ENCODE measurements at regions not wholly inside any gene's neighbourhood (a gene's known extent, or its start where the extent isn't known, plus 50 kb on each side); places are given as distances from the start of the nearest gene placed in this dataset.

DNA sequence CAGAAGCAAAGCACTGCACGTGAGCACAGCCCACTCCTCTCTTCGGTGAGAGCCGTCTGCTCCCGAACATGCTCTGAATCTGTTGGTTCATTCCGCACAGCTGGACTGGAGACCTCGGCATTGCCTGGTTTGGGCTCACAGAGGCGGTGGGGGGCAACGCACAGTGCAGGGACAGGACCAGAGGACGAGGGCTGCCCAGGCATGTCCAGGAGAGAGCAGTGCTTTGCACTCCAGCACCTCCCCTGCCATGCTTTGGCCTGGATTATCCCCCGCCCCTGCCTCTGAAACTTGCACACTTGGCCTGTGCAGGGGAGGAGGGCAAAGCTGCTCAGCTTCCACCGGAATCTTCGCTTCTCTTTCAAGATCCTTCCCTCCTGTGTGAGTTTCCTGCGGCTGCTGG lies 536.5 kb downstream of the BRD1 start:
- Histone ChIP-seq H3K9me2 (replicated peaks; ENCODE audit: insufficient read depth, low read length) (no peaks in the 10 kb centered on the region), H2AFZ (ENCODE audit: low read length) (no peak overlapping the region), H3K36me3 (replicated peaks; ENCODE audit: insufficient read depth, low read length) (no peaks in the 10 kb centered on the region), H3K4me1 (ENCODE audit: low read length) (no peaks in the 10 kb centered on the region), H3K4me2 (ENCODE audit: low read depth, low read length) (no peak overlapping the region), H3K4me3 (ENCODE audit: low read length) (no peak overlapping the region), H3K9ac (ENCODE audit: low read length) (no peak overlapping the region), H3K27ac (ENCODE audit: low read length) (no peak overlapping the region), H3K9me3 (replicated peaks; ENCODE audit: insufficient read depth, low read length) (no peaks in the 10 kb centered on the region), H3K27me3 (replicated peaks; ENCODE audit: insufficient read depth, low read length) (peaks cover 96% of the 10 kb centered on the region), H3F3A (ENCODE audit: insufficient read depth, low read length) (no peaks in the 10 kb centered on the region), H3K79me2 (ENCODE audit: low read length) (no peaks in the 10 kb centered on the region), H4K20me1 (ENCODE audit: insufficient read depth, low read length) (no peaks in the 10 kb centered on the region)
- TF ChIP-seq EZH2phosphoT487 (IDR thresholded peaks at IDR 0.05; ENCODE audit: low read length) (no peak), EZH2 (optimal IDR thresholded peaks at IDR 0.05; ENCODE audit: low read depth, low read length) (no peak)
- TF ChIP-seq, protein P1, sequence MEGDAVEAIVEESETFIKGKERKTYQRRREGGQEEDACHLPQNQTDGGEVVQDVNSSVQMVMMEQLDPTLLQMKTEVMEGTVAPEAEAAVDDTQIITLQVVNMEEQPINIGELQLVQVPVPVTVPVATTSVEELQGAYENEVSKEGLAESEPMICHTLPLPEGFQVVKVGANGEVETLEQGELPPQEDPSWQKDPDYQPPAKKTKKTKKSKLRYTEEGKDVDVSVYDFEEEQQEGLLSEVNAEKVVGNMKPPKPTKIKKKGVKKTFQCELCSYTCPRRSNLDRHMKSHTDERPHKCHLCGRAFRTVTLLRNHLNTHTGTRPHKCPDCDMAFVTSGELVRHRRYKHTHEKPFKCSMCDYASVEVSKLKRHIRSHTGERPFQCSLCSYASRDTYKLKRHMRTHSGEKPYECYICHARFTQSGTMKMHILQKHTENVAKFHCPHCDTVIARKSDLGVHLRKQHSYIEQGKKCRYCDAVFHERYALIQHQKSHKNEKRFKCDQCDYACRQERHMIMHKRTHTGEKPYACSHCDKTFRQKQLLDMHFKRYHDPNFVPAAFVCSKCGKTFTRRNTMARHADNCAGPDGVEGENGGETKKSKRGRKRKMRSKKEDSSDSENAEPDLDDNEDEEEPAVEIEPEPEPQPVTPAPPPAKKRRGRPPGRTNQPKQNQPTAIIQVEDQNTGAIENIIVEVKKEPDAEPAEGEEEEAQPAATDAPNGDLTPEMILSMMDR (IDR thresholded peaks at IDR 0.05; ENCODE audit: low read length): no peak
- DNase-seq: no peak

DNA sequence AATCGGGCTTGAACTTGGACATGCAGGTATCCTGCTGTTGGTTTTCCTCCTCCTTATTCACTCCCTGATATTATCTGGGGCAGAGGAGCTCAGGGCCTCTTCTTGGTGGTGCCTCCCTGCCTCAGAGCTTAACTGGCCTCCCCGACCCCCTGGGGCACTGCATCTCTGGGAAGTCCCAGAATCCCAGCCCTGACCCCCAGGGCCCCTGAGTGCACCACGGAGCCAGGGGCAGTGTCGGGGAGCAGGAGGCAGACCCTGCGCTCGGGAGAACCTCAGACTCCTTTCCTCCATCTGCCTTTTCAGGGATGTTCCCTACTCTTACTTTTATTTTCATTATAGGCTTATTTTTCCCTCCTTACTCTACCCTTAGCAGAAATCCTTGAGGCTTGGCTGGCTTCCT lies 537.0 kb downstream of the BRD1 start:
- Histone ChIP-seq H3K4me2 (ENCODE audit: low read depth, low read length) (no peak overlapping the region), H3K27ac (ENCODE audit: low read length) (no peak overlapping the region), H3K36me3 (replicated peaks; ENCODE audit: insufficient read depth, low read length) (no peaks in the 10 kb centered on the region), H3K9ac (ENCODE audit: low read length) (no peak overlapping the region), H3K9me3 (replicated peaks; ENCODE audit: insufficient read depth, low read length) (no peaks in the 10 kb centered on the region), H3K4me3 (ENCODE audit: low read length) (no peak overlapping the region), H4K20me1 (ENCODE audit: insufficient read depth, low read length) (no peaks in the 10 kb centered on the region), H2AFZ (ENCODE audit: low read length) (no peak overlapping the region), H3K4me1 (ENCODE audit: low read length) (no peaks in the 10 kb centered on the region), H3K79me2 (ENCODE audit: low read length) (no peaks in the 10 kb centered on the region), H3K9me2 (replicated peaks; ENCODE audit: insufficient read depth, low read length) (no peaks in the 10 kb centered on the region), H3K27me3 (replicated peaks; ENCODE audit: insufficient read depth, low read length) (peaks cover 96% of the 10 kb centered on the region), H3F3A (ENCODE audit: insufficient read depth, low read length) (no peaks in the 10 kb centered on the region)
- TF ChIP-seq, protein P1 (IDR thresholded peaks at IDR 0.05; ENCODE audit: low read length): no peak
- TF ChIP-seq EZH2 (optimal IDR thresholded peaks at IDR 0.05; ENCODE audit: low read depth, low read length) (no peak), EZH2phosphoT487 (IDR thresholded peaks at IDR 0.05; ENCODE audit: low read length) (no peak)
- no peak for DNase-seq

DNA sequence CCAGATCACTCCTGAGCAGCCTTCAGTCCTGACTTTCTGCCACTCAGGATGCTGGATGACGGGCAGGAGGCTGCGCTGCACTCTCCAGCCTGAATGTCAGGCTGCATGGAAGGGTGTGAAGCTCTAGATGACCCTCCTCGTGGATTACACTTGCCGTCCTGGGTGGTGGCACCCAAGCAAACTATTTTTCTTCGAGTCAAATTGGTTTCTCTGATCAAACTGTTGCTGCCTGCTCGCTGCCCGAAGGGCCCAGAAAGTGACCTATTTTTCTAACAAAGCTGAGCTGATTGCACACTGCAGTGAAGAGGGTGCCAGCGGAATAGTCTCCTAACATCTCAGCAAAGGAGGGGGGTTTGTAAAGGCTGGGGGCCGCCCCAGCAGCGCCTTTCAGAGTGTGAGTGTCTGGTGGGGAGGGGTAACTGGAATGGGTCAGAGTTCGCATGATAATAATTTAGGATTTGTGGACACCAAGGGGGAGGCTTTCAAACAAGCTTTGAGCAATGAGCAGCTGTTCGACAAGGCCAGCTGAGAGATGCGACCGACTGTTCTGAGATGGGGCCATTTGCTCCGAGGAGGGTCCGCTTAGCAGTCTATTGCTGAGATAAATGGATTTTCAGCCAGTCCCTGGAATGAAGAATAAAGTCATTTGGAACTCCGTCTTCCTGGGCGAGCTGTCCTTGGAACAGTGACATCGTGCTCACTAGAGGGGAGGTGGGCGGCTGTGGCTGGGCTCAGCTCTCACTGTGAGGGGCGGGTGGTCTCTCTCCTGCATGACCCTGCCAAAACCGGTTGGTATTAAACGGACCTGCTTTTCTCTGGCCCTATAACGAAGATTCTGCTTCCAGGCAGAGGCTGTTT lies 537.6 kb downstream of the BRD1 start:
- H3K9me3 ChIP-seq (replicated peaks; ENCODE audit: insufficient read depth, low read length): no peaks in the 10 kb centered on the region
- TF ChIP-seq EZH2 (optimal IDR thresholded peaks at IDR 0.05; ENCODE audit: low read depth, low read length) (no peak), EZH2phosphoT487 (IDR thresholded peaks at IDR 0.05; ENCODE audit: low read length) (no peak)
- TF ChIP-seq, protein P1 (IDR thresholded peaks at IDR 0.05; ENCODE audit: low read length): no peak
- no peak overlapping the region for H3K27ac ChIP-seq (ENCODE audit: low read length)
- no peak for DNase-seq
- H3K9me2 ChIP-seq (replicated peaks; ENCODE audit: insufficient read depth, low read length): no peaks in the 10 kb centered on the region
- no peak overlapping the region for H3K4me3 ChIP-seq (ENCODE audit: low read length)
- H3K9ac ChIP-seq (ENCODE audit: low read length): no peak overlapping the region
- no peaks in the 10 kb centered on the region for H3K4me1 ChIP-seq (ENCODE audit: low read length)
- peaks cover 96% of the 10 kb centered on the region for H3K27me3 ChIP-seq (replicated peaks; ENCODE audit: insufficient read depth, low read length)
- no peaks in the 10 kb centered on the region for H4K20me1 ChIP-seq (ENCODE audit: insufficient read depth, low read length)
- no peak overlapping the region for H2AFZ ChIP-seq (ENCODE audit: low read length)
- H3F3A ChIP-seq (ENCODE audit: insufficient read depth, low read length): no peaks in the 10 kb centered on the region
- H3K36me3 ChIP-seq (replicated peaks; ENCODE audit: insufficient read depth, low read length): no peaks in the 10 kb centered on the region
- no peak overlapping the region for H3K4me2 ChIP-seq (ENCODE audit: low read depth, low read length)
- no peaks in the 10 kb centered on the region for H3K79me2 ChIP-seq (ENCODE audit: low read length)

Measured in MM.1S (cell line).